ENCODE measurements at regions not wholly inside any gene's neighbourhood (a gene's known extent, or its start where the extent isn't known, plus 50 kb on each side); places are given as distances from the start of the nearest gene placed in this dataset.
A peak's percentile ranks its signal among the peaks of the same experiment; 100 is the strongest.

DNA sequence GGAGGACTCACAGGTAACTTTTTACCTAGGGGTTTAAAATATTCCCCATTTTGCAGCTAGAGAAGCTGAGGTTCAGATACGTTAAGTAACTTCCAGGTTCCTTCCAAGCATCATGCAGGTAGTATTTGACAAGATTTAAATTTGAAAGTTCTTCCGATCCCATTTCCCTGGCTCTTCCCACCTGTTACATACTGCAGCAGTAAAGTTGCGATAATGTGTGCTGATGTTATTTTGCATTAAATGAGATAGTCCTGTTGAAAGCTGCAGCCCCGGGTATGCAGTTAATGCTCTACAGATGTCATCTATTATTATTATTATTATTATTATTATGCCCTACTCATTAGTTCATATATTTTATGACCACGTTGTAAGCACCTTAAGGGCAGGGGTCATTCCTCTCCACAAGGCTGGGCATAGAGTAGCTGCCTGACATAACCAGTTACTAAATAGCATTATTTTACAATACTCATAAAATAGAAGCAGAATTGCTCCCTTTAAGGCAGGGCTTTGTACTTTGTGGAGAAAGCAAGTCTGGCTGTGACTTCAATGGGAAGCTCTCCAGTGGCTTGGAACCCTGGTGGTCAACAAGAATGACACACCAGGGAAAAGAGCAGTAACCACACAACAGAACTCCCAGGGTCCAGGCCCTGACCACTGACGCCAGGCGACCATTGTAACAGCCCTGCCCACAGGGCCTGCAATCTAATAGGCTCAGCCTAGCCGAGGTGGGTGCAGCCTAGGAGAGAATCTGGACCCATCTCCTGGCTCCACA lies 90.8 kb upstream of the CALM2 start:
- H3K9me3 Mint-ChIP-seq, result no peaks in the 10 kb centered on the region
- no peaks in the 10 kb centered on the region; the same call in 1 of the 2 replicates for H3K27me3 Mint-ChIP-seq (ENCODE audit: insufficient read depth)
- H3K36me3 Mint-ChIP-seq (ENCODE audit: low read depth), result peaks cover 6% of the 10 kb centered on the region
- no peak overlapping the region for H3K27ac Mint-ChIP-seq
- H3K4me3 Mint-ChIP-seq, result no peak overlapping the region
- DNase-seq, result no peak
- peaks cover 38% of the 10 kb centered on the region for H3K4me1 Mint-ChIP-seq (ENCODE audit: low read depth)
- peak; percentile 13; the same call in 1 of the 2 replicates for TF ChIP-seq CTCF (IDR thresholded peaks at IDR 0.05)

- no peak for TF ChIP-seq CTCF (IDR thresholded peaks at IDR 0.05)
- no peak overlapping the region for H3K4me3 Mint-ChIP-seq
- H3K4me1 Mint-ChIP-seq (ENCODE audit: low read depth), result peaks cover 25% of the 10 kb centered on the region
- H3K27ac Mint-ChIP-seq, result no peak overlapping the region
- DNase-seq, result no peak
- H3K36me3 Mint-ChIP-seq (ENCODE audit: low read depth), result peaks cover 6% of the 10 kb centered on the region
- no peaks in the 10 kb centered on the region for H3K27me3 Mint-ChIP-seq (ENCODE audit: insufficient read depth)
- no peaks in the 10 kb centered on the region for H3K9me3 Mint-ChIP-seq
Measured at GRCh38 chr2:47265751-47266231, 89.5 kb upstream of the CALM2 start.

- Mint-ChIP-seq H3K4me1 (ENCODE audit: low read depth) (peaks cover 18% of the 10 kb centered on the region), H3K27me3 (ENCODE audit: insufficient read depth) (peaks cover 2% of the 10 kb centered on the region; the same call in 1 of the 2 replicates), H3K27ac (no peak overlapping the region), H3K9me3 (no peaks in the 10 kb centered on the region), H3K4me3 (no peak overlapping the region), H3K36me3 (ENCODE audit: low read depth) (peaks cover 3% of the 10 kb centered on the region)
- no peak for DNase-seq
- TF ChIP-seq CTCF (IDR thresholded peaks at IDR 0.05), result no peak
Measured at GRCh38 chr2:47265158-47265557, 88.8 kb upstream of the CALM2 start.

GRCh38 chr2:47264686-47265085 lies 88.4 kb upstream of the CALM2 start:
- H3K4me3 Mint-ChIP-seq, result no peak overlapping the region
- peaks cover 2% of the 10 kb centered on the region; the same call in 1 of the 2 replicates for H3K27me3 Mint-ChIP-seq (ENCODE audit: insufficient read depth)
- no peaks in the 10 kb centered on the region for H3K9me3 Mint-ChIP-seq
- H3K4me1 Mint-ChIP-seq (ENCODE audit: low read depth), result peaks cover 14% of the 10 kb centered on the region
- no peak for TF ChIP-seq CTCF (IDR thresholded peaks at IDR 0.05)
- no peak for DNase-seq
- H3K27ac Mint-ChIP-seq, result no peak overlapping the region
- H3K36me3 Mint-ChIP-seq (ENCODE audit: low read depth), result no peaks in the 10 kb centered on the region

DNA sequence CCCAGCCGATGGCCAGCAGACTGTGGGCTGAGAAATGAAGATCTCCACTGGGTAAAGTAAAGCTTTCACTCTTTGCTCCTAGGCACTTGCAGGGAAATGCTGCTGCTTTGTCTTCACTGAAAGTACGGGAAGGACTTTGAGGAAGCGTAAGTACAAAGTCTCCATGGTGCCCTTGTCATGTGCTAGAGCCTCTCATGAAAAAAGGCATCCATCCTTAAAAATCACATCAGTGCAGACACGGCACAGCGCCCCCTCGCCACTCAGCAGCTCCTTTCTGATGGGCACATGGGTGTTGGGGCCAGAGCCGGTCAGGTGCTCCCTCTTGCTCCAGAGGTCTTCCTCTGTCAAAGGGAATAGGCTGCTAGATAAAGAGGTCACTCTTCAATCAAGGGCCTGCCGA lies 87.8 kb upstream of the CALM2 start:
- Mint-ChIP-seq H3K36me3 (ENCODE audit: low read depth) (no peaks in the 10 kb centered on the region), H3K4me1 (ENCODE audit: low read depth) (peaks cover 8% of the 10 kb centered on the region), H3K4me3 (no peak overlapping the region), H3K27ac (no peak overlapping the region), H3K9me3 (no peaks in the 10 kb centered on the region), H3K27me3 (ENCODE audit: insufficient read depth) (peaks cover 2% of the 10 kb centered on the region; the same call in 1 of the 2 replicates)
- peak; percentile 11; the same call in 1 of the 2 replicates for TF ChIP-seq CTCF (IDR thresholded peaks at IDR 0.05)
- DNase-seq, result no peak
